SH-SY5Y (cell line): ENCODE measurements at regions not wholly inside any gene's neighbourhood (a gene's known extent, or its start where the extent isn't known, plus 50 kb on each side); places are given as distances from the start of the nearest gene placed in this dataset.

ENCODE experiments used
- GATA2 ChIP-seq: IDR thresholded peaks from 2 replicates; pipeline ENCODE4 v1.6.1; 2011; ENCODE audit warnings: mild to moderate bottlenecking, low read depth, low read length
- GATA3 ChIP-seq: IDR thresholded peaks from 2 replicates; pipeline ENCODE4 v1.6.1; 2011; ENCODE audit warnings: low read depth, mild to moderate bottlenecking, low read length, moderate library complexity

- TF ChIP-seq GATA2 (no peak), GATA3 (no peak)
Measured at GRCh38 chr2:5403392-5403791, 288.8 kb upstream of the SOX11 start.
